CD4-positive, alpha-beta T cell treated with Interferon gamma for 1 hour (primary cell): ENCODE measurements at regions not wholly inside any gene's neighbourhood (a gene's known extent, or its start where the extent isn't known, plus 50 kb on each side); places are given as distances from the start of the nearest gene placed in this dataset.
"Not testable (repeated sequence)": the region's sequence is repeated elsewhere in the genome, so short reads cannot be mapped to it uniquely, and the experiment has no call there.

Source experiments
- DNase-seq: peaks from one replicate; pipeline ENCODE4 v3.0.0-alpha.2; 2020

- not testable (repeated sequence) for DNase-seq
These were observed 186.8 kb downstream of the TMEM121 start for GRCh38 chr14:105713160-105713559.

GRCh38 chr14:105713836-105714235, 187.5 kb downstream of the TMEM121 start:
- DNase-seq: not testable (repeated sequence)

- DNase-seq: not testable (repeated sequence)
These were observed 192.4 kb downstream of the TMEM121 start for GRCh38 chr14:105718787-105719186.

GRCh38 chr14:105720106-105720505, 193.7 kb downstream of the TMEM121 start:
- not testable (repeated sequence) for DNase-seq

GRCh38 chr14:105720852-105721601, 194.6 kb downstream of the TMEM121 start:
- DNase-seq: not testable (repeated sequence)

GRCh38 chr14:105721602-105721970, 195.2 kb downstream of the TMEM121 start:
- DNase-seq: not testable (repeated sequence)

- not testable (repeated sequence) for DNase-seq
These were observed 195.8 kb downstream of the TMEM121 start for GRCh38 chr14:105721996-105722709.

GRCh38 chr14:105723271-105723670, 196.9 kb downstream of the TMEM121 start:
- DNase-seq: not testable (repeated sequence)

- not testable (repeated sequence) for DNase-seq
These were observed 197.4 kb downstream of the TMEM121 start for GRCh38 chr14:105723776-105724175.

GRCh38 chr14:105729825-105730368, 203.5 kb downstream of the TMEM121 start:
- not testable (repeated sequence) for DNase-seq

- not testable (repeated sequence) for DNase-seq
These were observed 204.3 kb downstream of the TMEM121 start for GRCh38 chr14:105730731-105731130.

GRCh38 chr14:105731221-105731985, 205.0 kb downstream of the TMEM121 start:
- not testable (repeated sequence) for DNase-seq

- DNase-seq: no peak
These were observed 207.0 kb downstream of the TMEM121 start for GRCh38 chr14:105733081-105734065.

- DNase-seq: not testable (repeated sequence)
These were observed 207.9 kb downstream of the TMEM121 start for GRCh38 chr14:105734241-105734640.

GRCh38 chr14:105736331-105736730, 209.9 kb downstream of the TMEM121 start:
- DNase-seq: not testable (repeated sequence)

GRCh38 chr14:105737504-105738246, 211.3 kb downstream of the TMEM121 start:
- DNase-seq: no peak

GRCh38 chr14:105738638-105739037, 212.3 kb downstream of the TMEM121 start:
- no peak for DNase-seq

GRCh38 chr14:105739331-105740102, 213.1 kb downstream of the TMEM121 start:
- no peak for DNase-seq

- DNase-seq: not testable (repeated sequence)
These were observed 213.9 kb downstream of the TMEM121 start for GRCh38 chr14:105740272-105740671.

- not testable (repeated sequence) for DNase-seq
These were observed 214.6 kb downstream of the TMEM121 start for GRCh38 chr14:105740961-105741360.
